A673 (cell line): ENCODE measurements at regions not wholly inside any gene's neighbourhood (a gene's known extent, or its start where the extent isn't known, plus 50 kb on each side); places are given as distances from the start of the nearest gene placed in this dataset.

Experiments
- CTCF ChIP-seq: fragments of 300-800, 200-600 bp; sonication (generic); conservative IDR thresholded peaks from 2 replicates; pipeline ENCODE4 v1.5.1; 2017; ENCODE audit warnings: low read depth, mild to moderate bottlenecking, antibody characterized with exemption, low read length, moderate library complexity, mixed read lengths
- EZH2 ChIP-seq: fragments of 200-600 bp; sonication (generic); IDR thresholded peaks from 2 replicates; pipeline ENCODE4 v1.6.1; 2017; ENCODE audit warnings: borderline replicate concordance, low read depth, mild to moderate bottlenecking, mixed read lengths, antibody characterized with exemption, low read length; ENCODE audit not compliant: poor library complexity, severe bottlenecking

GRCh38 chr1:212500351-212500750 is 67.6 kb downstream of the NENF start:
- TF ChIP-seq CTCF (no peak), EZH2 (no peak)
